HG03432 (cell line): ENCODE measurements at regions not wholly inside any gene's neighbourhood (a gene's known extent, or its start where the extent isn't known, plus 50 kb on each side); places are given as distances from the start of the nearest gene placed in this dataset.

ENCODE experiments used
- ATAC-seq: cut with Tn5 transposase; IDR thresholded peaks from one replicate; pipeline ENCODE4 v1.9.1; 2021; ENCODE audit warnings: mild to moderate bottlenecking, moderate library complexity; ENCODE audit not compliant: unreplicated experiment

GRCh38 chr12:4108803-4109345, 164.7 kb upstream of the CCND2 start:
- no peak for ATAC-seq

- ATAC-seq, result no peak
These were observed 165.5 kb upstream of the CCND2 start for GRCh38 chr12:4107911-4108697.

GRCh38 chr12:4107436-4107878, 166.1 kb upstream of the CCND2 start:
- ATAC-seq, result peak; percentile 89

GRCh38 chr12:4106621-4107020, 166.9 kb upstream of the CCND2 start:
- no peak for ATAC-seq

GRCh38 chr12:4104722-4105244, 168.8 kb upstream of the CCND2 start:
- no peak for ATAC-seq

GRCh38 chr12:4099276-4099675, 174.3 kb upstream of the CCND2 start:
- no peak for ATAC-seq

GRCh38 chr12:4091016-4091743, 182.4 kb upstream of the CCND2 start:
- ATAC-seq, result no peak

- ATAC-seq, result no peak
These were observed 183.6 kb upstream of the CCND2 start for GRCh38 chr12:4089956-4090355.

- ATAC-seq, result no peak
These were observed 184.4 kb upstream of the CCND2 start for GRCh38 chr12:4089121-4089606.

GRCh38 chr12:4088451-4088850, 185.1 kb upstream of the CCND2 start:
- no peak for ATAC-seq

- ATAC-seq, result no peak
These were observed 187.1 kb upstream of the CCND2 start for GRCh38 chr12:4086481-4086880.

- no peak for ATAC-seq
These were observed 189.0 kb upstream of the CCND2 start for GRCh38 chr12:4084573-4084972.

GRCh38 chr12:4082809-4083403, 190.7 kb upstream of the CCND2 start:
- ATAC-seq, result no peak

GRCh38 chr12:4080213-4080612, 193.3 kb upstream of the CCND2 start:
- ATAC-seq, result no peak

- no peak for ATAC-seq
These were observed 199.4 kb upstream of the CCND2 start for GRCh38 chr12:4074129-4074528.

GRCh38 chr12:4069670-4070010, 196.4 kb upstream of the PARP11 start:
- no peak for ATAC-seq

- no peak for ATAC-seq
These were observed 195.9 kb upstream of the PARP11 start for GRCh38 chr12:4068981-4069669.

- no peak for ATAC-seq
These were observed 190.8 kb upstream of the PARP11 start for GRCh38 chr12:4064008-4064407.

- no peak for ATAC-seq
These were observed 186.8 kb upstream of the PARP11 start for GRCh38 chr12:4059898-4060568.
